Endothelial cell of umbilical vein (primary cell): ENCODE measurements at regions not wholly inside any gene's neighbourhood (a gene's known extent, or its start where the extent isn't known, plus 50 kb on each side); places are given as distances from the start of the nearest gene placed in this dataset.
"Not testable (repeated sequence)": the region's sequence is repeated elsewhere in the genome, so short reads cannot be mapped to it uniquely, and the experiment has no call there.

ENCODE experiments used
- CTCF ChIP-seq, 2 donors: IDR thresholded peaks; 1 replicate in 1 of 2; 2 replicates in 1 of 2; pipeline ENCODE4 v1.5.1; 2011; ENCODE audit warnings: low read length in 2 of 2, mild to moderate bottlenecking in 2 of 2, moderate library complexity in 2 of 2, control low read depth in 1 of 2, inconsistent platforms in 1 of 2, low read depth in 1 of 2; ENCODE audit not compliant: insufficient read depth in 1 of 2; ENCODE audit errors: extremely low read depth in 1 of 2
- POLR2A ChIP-seq: IDR thresholded peaks from 2 replicates; pipeline ENCODE4 v1.6.1; 2012; ENCODE audit warnings: low read depth, mild to moderate bottlenecking, control low read depth, low read length
- POLR2AphosphoS5 ChIP-seq: IDR thresholded peaks from 2 replicates; pipeline ENCODE4 v1.6.1; 2012; ENCODE audit warnings: low read depth, mild to moderate bottlenecking, control low read depth, low read length, moderate library complexity; ENCODE audit not compliant: insufficient read depth

GRCh38 chr12:74253826-74254225 lies 283.8 kb upstream of the ATXN7L3B start:
- TF ChIP-seq POLR2AphosphoS5; CTCF (IDR thresholded peaks at IDR 0.05; ENCODE audit: extremely low read depth in 1 of 2, insufficient read depth in 1 of 2, low read depth in 1 of 2, low read length in 2 of 2); POLR2A: not testable (repeated sequence)
